Mucosa of rectum (tissue), 2 donors: ENCODE measurements at regions not wholly inside any gene's neighbourhood (a gene's known extent, or its start where the extent isn't known, plus 50 kb on each side); places are given as distances from the start of the nearest gene placed in this dataset.
"Not testable (repeated sequence)": the region's sequence is repeated elsewhere in the genome, so short reads cannot be mapped to it uniquely, and the experiment has no call there.

ENCODE experiments used
- H3K27ac ChIP-seq, 2 donors: one replicate each; pipeline ENCODE4 v1.7.0; 2013; ENCODE audit warnings: inconsistent platforms in 2 of 2, low read depth in 2 of 2, low read length in 2 of 2
- H3K27me3 ChIP-seq, 2 donors: one replicate each; pipeline ENCODE4 v1.7.0; 2013; ENCODE audit warnings: low read length in 2 of 2; ENCODE audit not compliant: control insufficient read depth in 2 of 2, insufficient read depth in 2 of 2
- H3K36me3 ChIP-seq, 2 donors: one replicate each; pipeline ENCODE4 v1.7.0; 2013; ENCODE audit warnings: low read length in 2 of 2; ENCODE audit not compliant: control insufficient read depth in 2 of 2, insufficient read depth in 2 of 2
- H3K4me1 ChIP-seq, 2 donors: one replicate each; pipeline ENCODE4 v1.7.0; 2013; ENCODE audit warnings: low read length in 2 of 2, mild to moderate bottlenecking in 1 of 2; ENCODE audit not compliant: control insufficient read depth in 2 of 2, insufficient read depth in 2 of 2
- H3K4me3 ChIP-seq, 2 donors: one replicate each; pipeline ENCODE4 v1.7.0; 2013; ENCODE audit warnings: low read length in 2 of 2
- H3K9ac ChIP-seq, 2 donors: one replicate each; pipeline ENCODE4 v1.7.0; 2013; ENCODE audit warnings: low read length in 2 of 2, low read depth in 1 of 2, mild to moderate bottlenecking in 1 of 2
- H3K9me3 ChIP-seq, 2 donors: one replicate each; pipeline ENCODE4 v1.7.0; 2013; ENCODE audit warnings: low read length in 2 of 2; ENCODE audit not compliant: control insufficient read depth in 2 of 2
- donor health status: healthy.
- donor health status: Normal muscosa, but diverticular disease.

- H3K9me3 ChIP-seq: peaks cover 0 to under 1% of the 10 kb centered on the region in 2 donors
- no peaks in the 10 kb centered on the region for H3K36me3 ChIP-seq
- no peaks in the 10 kb centered on the region for H3K4me1 ChIP-seq
- no peaks in the 10 kb centered on the region for H3K27me3 ChIP-seq
- H3K9ac ChIP-seq: no peak overlapping the region
- H3K27ac ChIP-seq: no peak overlapping the region
- H3K4me3 ChIP-seq: no peak overlapping the region
Measured at GRCh38 chr7:138382862-138383565, 77.0 kb upstream of the TRIM24 start.

GRCh38 chr7:138386821-138387220, 73.2 kb upstream of the TRIM24 start:
- no peak overlapping the region for H3K9ac ChIP-seq
- H3K27ac ChIP-seq: no peak overlapping the region
- H3K9me3 ChIP-seq: peaks cover 0 to 2% of the 10 kb centered on the region in 2 donors
- no peaks in the 10 kb centered on the region for H3K27me3 ChIP-seq
- H3K4me1 ChIP-seq: no peaks in the 10 kb centered on the region
- no peaks in the 10 kb centered on the region for H3K36me3 ChIP-seq
- H3K4me3 ChIP-seq: no peak overlapping the region

- Histone ChIP-seq H3K9me3 (peaks cover 0 to 2% of the 10 kb centered on the region in 2 donors), H3K27me3 (no peaks in the 10 kb centered on the region), H3K36me3 (no peaks in the 10 kb centered on the region), H3K4me3 (no peak overlapping the region), H3K27ac (no peak overlapping the region), H3K4me1 (no peaks in the 10 kb centered on the region), H3K9ac (no peak overlapping the region)
Measured at GRCh38 chr7:138387755-138388475, 72.1 kb upstream of the TRIM24 start.

- Histone ChIP-seq H3K36me3 (no peaks in the 10 kb centered on the region), H3K9me3 (peaks cover 0 to 2% of the 10 kb centered on the region in 2 donors), H3K27me3 (no peaks in the 10 kb centered on the region), H3K4me1 (no peaks in the 10 kb centered on the region), H3K9ac (no peak overlapping the region), H3K4me3 (no peak overlapping the region), H3K27ac (no peak overlapping the region)
Measured at GRCh38 chr7:138388673-138389491, 71.2 kb upstream of the TRIM24 start.

- no peaks in the 10 kb centered on the region for H3K4me1 ChIP-seq
- no peaks in the 10 kb centered on the region for H3K36me3 ChIP-seq
- no peaks in the 10 kb centered on the region for H3K27me3 ChIP-seq
- no peak overlapping the region for H3K4me3 ChIP-seq
- H3K27ac ChIP-seq: no peak overlapping the region
- H3K9ac ChIP-seq: no peak overlapping the region
- H3K9me3 ChIP-seq: no peaks in the 10 kb centered on the region
Measured at GRCh38 chr7:138395763-138396162, 64.3 kb upstream of the TRIM24 start.

- no peaks in the 10 kb centered on the region for H3K36me3 ChIP-seq
- no peak overlapping the region for H3K9ac ChIP-seq
- H3K27ac ChIP-seq: no peak overlapping the region
- no peak overlapping the region for H3K4me3 ChIP-seq
- H3K4me1 ChIP-seq: no peaks in the 10 kb centered on the region
- no peaks in the 10 kb centered on the region for H3K27me3 ChIP-seq
- no peaks in the 10 kb centered on the region for H3K9me3 ChIP-seq
Measured at GRCh38 chr7:138396251-138397070, 63.6 kb upstream of the TRIM24 start.

- not testable (repeated sequence) for H3K9me3 ChIP-seq
Measured at GRCh38 chr7:138397071-138397433, 63.0 kb upstream of the TRIM24 start.

GRCh38 chr7:138398857-138399256, 61.2 kb upstream of the TRIM24 start:
- Histone ChIP-seq H3K9me3 (no peaks in the 10 kb centered on the region), H3K9ac (no peak overlapping the region), H3K36me3 (no peaks in the 10 kb centered on the region), H3K27ac (no peak overlapping the region), H3K4me3 (no peak overlapping the region), H3K27me3 (no peaks in the 10 kb centered on the region), H3K4me1 (no peaks in the 10 kb centered on the region)

More at GRCh38 chr7:138397071-138397433, 63.0 kb upstream of the TRIM24 start:
- not testable (repeated sequence) for H3K4me3 ChIP-seq, H3K4me1 ChIP-seq, H3K36me3 ChIP-seq, H3K27ac ChIP-seq, H3K27me3 ChIP-seq, H3K9ac ChIP-seq

- Histone ChIP-seq H3K36me3 (no peaks in the 10 kb centered on the region), H3K27ac (no peak overlapping the region), H3K4me3 (no peak overlapping the region), H3K9ac (no peak overlapping the region), H3K27me3 (no peaks in the 10 kb centered on the region), H3K9me3 (no peaks in the 10 kb centered on the region), H3K4me1 (no peaks in the 10 kb centered on the region)
Measured at GRCh38 chr7:138400400-138400886, 59.6 kb upstream of the TRIM24 start.
